Glutamatergic neuron (in vitro differentiated cells): ENCODE measurements at regions not wholly inside any gene's neighbourhood (a gene's known extent, or its start where the extent isn't known, plus 50 kb on each side); places are given as distances from the start of the nearest gene placed in this dataset.

Source experiments
- DNase-seq: peaks from one replicate; pipeline ENCODE4 v3.0.0; 2022
- H3K27ac Mint-ChIP-seq: one replicate; pipeline ENCODE4 v1.8.0; 2020; ENCODE audit warnings: mild to moderate bottlenecking, mixed read lengths, inconsistent platforms; ENCODE audit not compliant: unreplicated experiment
- H3K27me3 Mint-ChIP-seq: one replicate; pipeline ENCODE4 v1.8.0; 2020; ENCODE audit warnings: mild to moderate bottlenecking, moderate library complexity, mixed read lengths, inconsistent platforms; ENCODE audit not compliant: unreplicated experiment
- H3K36me3 Mint-ChIP-seq: one replicate; pipeline ENCODE4 v1.8.0; 2020; ENCODE audit warnings: mild to moderate bottlenecking, mixed read lengths, inconsistent platforms; ENCODE audit not compliant: unreplicated experiment
- H3K4me1 Mint-ChIP-seq: one replicate; pipeline ENCODE4 v1.8.0; 2020; ENCODE audit warnings: mild to moderate bottlenecking, low read depth, mixed read lengths, inconsistent platforms; ENCODE audit not compliant: unreplicated experiment
- H3K4me3 Mint-ChIP-seq: one replicate; pipeline ENCODE4 v1.8.0; 2020; ENCODE audit warnings: mild to moderate bottlenecking, mixed read lengths, inconsistent platforms; ENCODE audit not compliant: unreplicated experiment
- H3K9me3 Mint-ChIP-seq: one replicate; pipeline ENCODE4 v1.8.0; 2020; ENCODE audit warnings: mild to moderate bottlenecking, moderate library complexity, mixed read lengths, inconsistent platforms; ENCODE audit not compliant: unreplicated experiment
- TF ChIP-seq, protein P1 (sequence below): fragments of 200-600 bp; sonication (generic); IDR thresholded peaks from one replicate; pipeline ENCODE4 v1.5.0; 2021; ENCODE audit not compliant: partially characterized antibody, unreplicated experiment

DNA sequence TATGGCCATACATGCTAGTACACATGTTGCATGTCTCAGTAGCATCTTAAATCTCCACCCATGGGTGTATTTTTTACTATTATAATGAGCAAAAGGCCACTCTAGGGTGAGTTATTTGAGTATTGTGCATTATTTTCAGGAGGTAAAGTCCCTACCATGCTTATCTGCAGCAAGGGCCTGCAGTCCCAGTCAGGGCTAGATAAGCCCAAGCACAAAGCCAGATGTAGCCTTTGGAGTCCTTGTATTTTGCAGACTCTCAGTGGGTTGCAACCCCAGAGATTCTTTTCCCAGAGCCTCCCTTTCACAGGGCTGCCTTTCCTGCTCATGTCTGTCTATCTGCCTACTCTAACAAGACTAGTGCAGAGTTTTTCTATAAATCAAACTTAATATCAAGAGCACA lies 295.3 kb downstream of the IPO8 start:
- H3K4me3 Mint-ChIP-seq = no peak overlapping the region
- TF ChIP-seq, protein P1, sequence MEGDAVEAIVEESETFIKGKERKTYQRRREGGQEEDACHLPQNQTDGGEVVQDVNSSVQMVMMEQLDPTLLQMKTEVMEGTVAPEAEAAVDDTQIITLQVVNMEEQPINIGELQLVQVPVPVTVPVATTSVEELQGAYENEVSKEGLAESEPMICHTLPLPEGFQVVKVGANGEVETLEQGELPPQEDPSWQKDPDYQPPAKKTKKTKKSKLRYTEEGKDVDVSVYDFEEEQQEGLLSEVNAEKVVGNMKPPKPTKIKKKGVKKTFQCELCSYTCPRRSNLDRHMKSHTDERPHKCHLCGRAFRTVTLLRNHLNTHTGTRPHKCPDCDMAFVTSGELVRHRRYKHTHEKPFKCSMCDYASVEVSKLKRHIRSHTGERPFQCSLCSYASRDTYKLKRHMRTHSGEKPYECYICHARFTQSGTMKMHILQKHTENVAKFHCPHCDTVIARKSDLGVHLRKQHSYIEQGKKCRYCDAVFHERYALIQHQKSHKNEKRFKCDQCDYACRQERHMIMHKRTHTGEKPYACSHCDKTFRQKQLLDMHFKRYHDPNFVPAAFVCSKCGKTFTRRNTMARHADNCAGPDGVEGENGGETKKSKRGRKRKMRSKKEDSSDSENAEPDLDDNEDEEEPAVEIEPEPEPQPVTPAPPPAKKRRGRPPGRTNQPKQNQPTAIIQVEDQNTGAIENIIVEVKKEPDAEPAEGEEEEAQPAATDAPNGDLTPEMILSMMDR = no peak
- no peaks in the 10 kb centered on the region for H3K27me3 Mint-ChIP-seq
- no peak overlapping the region for H3K27ac Mint-ChIP-seq
- no peaks in the 10 kb centered on the region for H3K4me1 Mint-ChIP-seq
- no peak for DNase-seq
- peaks cover 11% of the 10 kb centered on the region for H3K9me3 Mint-ChIP-seq
- peaks cover 18% of the 10 kb centered on the region for H3K36me3 Mint-ChIP-seq

DNA sequence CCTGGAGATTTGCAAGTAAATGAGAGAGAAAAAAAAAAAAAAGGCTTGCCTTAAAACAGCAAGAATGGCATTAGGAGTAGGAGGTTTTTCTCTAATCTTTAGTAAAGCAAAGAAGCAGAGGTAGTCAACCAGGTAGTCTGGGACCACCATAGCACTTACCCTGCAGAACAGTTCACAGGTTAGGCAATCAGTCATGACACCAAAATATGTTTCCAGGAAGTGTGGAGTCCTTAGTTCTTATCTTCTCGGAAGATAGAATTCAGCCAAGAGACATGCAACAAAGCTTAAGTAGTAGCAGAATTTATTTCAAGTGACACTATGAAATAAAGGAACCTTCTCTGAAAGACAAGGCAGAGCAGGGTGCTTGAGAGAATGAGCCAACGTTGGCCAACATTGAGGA lies 295.8 kb downstream of the IPO8 start:
- Mint-ChIP-seq H3K27me3 (no peaks in the 10 kb centered on the region), H3K9me3 (peaks cover 11% of the 10 kb centered on the region)
- TF ChIP-seq, protein P1 = no peak

DNA sequence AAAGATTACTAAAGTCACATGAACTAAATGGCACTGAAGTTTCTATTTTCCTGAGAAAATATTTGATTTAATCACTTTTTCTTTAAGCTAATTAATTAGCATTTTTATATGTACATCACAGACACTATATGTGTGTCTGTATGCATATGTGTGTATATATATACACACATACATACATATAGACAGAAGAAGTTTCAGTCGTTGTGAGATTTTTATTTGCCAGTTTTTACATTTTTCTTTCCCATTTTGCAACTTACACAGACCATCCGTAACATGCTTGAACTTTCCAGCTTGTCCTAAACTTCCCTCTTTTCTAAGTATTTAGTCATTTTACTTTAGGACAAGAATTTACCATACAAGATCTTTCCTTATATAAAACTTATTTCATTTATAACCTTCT lies 299.1 kb downstream of the IPO8 start:
- DNase-seq = no peak
- Mint-ChIP-seq H3K4me3 (no peak overlapping the region), H3K27ac (no peak overlapping the region), H3K27me3 (no peaks in the 10 kb centered on the region), H3K4me1 (no peaks in the 10 kb centered on the region), H3K9me3 (peaks cover 12% of the 10 kb centered on the region), H3K36me3 (peaks cover 23% of the 10 kb centered on the region)
- TF ChIP-seq, protein P1 = no peak

More for the DNA sequence above, 295.8 kb downstream of the IPO8 start:
- H3K27ac Mint-ChIP-seq = no peak overlapping the region
- DNase-seq = no peak
- no peaks in the 10 kb centered on the region for H3K4me1 Mint-ChIP-seq
- H3K36me3 Mint-ChIP-seq = peaks cover 23% of the 10 kb centered on the region
- no peak overlapping the region for H3K4me3 Mint-ChIP-seq

DNA sequence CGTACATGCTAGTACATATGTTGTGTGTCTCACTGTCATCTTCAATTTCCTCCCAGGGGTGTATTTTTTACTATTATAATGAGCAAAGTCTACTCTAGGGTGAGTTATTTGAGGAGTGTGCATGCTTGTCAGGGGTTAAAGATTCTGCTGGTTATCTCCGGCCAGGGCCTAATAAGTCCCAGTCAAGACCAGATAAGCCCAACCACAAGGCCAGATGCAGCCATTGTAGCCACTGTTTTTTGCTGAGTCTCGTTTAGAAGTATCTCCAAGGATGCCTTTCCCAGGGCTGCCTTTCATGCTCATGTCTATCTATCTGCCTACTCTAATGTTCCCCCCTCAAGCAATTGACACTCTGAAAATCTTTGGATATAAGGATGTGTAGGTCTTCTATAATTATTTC lies 300.5 kb downstream of the IPO8 start:
- Mint-ChIP-seq H3K27ac (no peak overlapping the region), H3K9me3 (peaks cover 12% of the 10 kb centered on the region), H3K4me1 (no peaks in the 10 kb centered on the region), H3K36me3 (peaks cover 23% of the 10 kb centered on the region), H3K27me3 (no peaks in the 10 kb centered on the region), H3K4me3 (no peak overlapping the region)
- TF ChIP-seq, protein P1 = no peak
- DNase-seq = no peak

DNA sequence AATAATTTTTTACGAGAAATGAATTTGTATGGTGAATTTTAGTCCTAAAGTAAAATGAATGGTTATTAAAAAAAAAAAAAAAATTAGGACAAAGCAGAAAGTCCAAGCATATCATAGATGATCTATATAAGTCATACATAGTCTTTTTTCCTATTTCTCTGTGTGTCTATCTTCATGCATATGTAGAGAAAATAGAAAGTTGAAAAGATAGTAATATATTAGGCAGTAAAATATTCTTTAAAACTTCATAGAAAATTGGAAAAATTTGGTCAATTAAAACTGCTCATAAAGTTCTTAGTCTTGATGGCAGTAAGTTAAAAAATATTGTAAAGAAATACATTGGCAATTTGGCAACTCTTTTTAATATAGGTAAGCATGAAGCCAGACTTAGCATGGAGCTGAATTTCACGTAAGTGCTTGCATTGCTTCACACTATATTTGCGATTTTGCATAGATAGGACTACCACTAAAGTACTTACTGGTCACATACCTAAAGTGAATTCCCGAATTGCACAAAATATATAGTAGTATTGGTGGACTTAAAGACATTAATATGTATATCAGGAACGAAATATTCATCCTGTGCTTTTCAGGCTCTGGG lies 303.8 kb downstream of the IPO8 start:
- Mint-ChIP-seq H3K9me3 (peaks cover 3% of the 10 kb centered on the region), H3K36me3 (peaks cover 18% of the 10 kb centered on the region), H3K4me3 (no peak overlapping the region), H3K27ac (no peak overlapping the region), H3K4me1 (no peaks in the 10 kb centered on the region), H3K27me3 (no peaks in the 10 kb centered on the region)
- no peak for DNase-seq
- TF ChIP-seq, protein P1 = no peak
